Activated CD8-positive, alpha-beta memory T cell treated with anti-CD3 and anti-CD28 coated beads, Interleukin-2, amount 50 U/mL, for 1 hour (primary cell): ENCODE measurements at regions not wholly inside any gene's neighbourhood (a gene's known extent, or its start where the extent isn't known, plus 50 kb on each side); places are given as distances from the start of the nearest gene placed in this dataset.
"Not testable (repeated sequence)": the region's sequence is repeated elsewhere in the genome, so short reads cannot be mapped to it uniquely, and the experiment has no call there.

Experiments
- DNase-seq: peaks from one replicate; pipeline ENCODE4 v3.0.0-alpha.2; 2020; ENCODE audit errors: extremely low read depth

- no peak for DNase-seq
Observed at GRCh38 chr5:100023536-100023935, 511.6 kb upstream of the FAM174A start.

- DNase-seq = no peak
Observed at GRCh38 chr5:100017520-100018262, 517.5 kb upstream of the FAM174A start.

GRCh38 chr5:100013305-100013704 lies 521.9 kb upstream of the FAM174A start:
- DNase-seq = not testable (repeated sequence)

DNA sequence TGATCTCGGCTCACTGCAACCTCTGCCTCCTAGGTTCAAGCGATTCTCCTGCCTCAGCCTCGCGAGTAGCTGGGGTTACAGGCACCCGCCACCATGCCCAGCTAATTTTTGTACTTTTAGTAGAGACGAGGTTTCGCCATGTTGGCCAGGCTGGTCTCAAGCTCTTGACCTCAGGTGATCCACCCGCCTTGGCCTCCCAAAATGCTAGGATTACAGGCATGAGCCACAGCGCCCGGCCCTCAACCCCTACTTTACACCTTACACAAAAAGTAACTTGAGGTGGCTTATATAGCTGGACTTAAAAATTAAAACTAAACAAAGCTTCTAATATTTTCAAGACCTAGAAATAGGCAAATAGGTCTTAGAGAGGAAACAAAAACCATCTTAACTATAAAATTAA lies 524.0 kb upstream of the FAM174A start:
- DNase-seq = not testable (repeated sequence)

GRCh38 chr5:100004969-100005368 lies 530.2 kb upstream of the FAM174A start:
- no peak for DNase-seq

DNA sequence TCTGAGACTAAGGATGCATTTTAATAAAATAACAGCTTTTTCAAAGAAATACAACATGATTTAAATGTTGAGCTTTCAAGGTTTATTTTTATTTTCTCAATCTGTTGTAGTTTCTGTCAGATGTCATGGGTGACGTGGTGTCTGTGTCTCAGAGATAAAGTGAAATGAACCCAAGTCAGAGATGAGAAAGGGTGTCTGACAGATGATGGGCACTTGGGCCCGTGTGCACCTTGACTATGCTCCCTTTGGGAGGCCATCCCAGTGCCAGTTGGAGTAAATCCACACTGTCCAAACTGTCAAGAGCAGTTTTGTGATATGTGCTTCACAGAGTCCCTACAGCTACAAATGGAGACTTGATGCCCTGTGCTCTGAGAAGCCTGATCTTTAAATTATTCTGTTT lies 536.9 kb upstream of the FAM174A start:
- no peak for DNase-seq

DNA sequence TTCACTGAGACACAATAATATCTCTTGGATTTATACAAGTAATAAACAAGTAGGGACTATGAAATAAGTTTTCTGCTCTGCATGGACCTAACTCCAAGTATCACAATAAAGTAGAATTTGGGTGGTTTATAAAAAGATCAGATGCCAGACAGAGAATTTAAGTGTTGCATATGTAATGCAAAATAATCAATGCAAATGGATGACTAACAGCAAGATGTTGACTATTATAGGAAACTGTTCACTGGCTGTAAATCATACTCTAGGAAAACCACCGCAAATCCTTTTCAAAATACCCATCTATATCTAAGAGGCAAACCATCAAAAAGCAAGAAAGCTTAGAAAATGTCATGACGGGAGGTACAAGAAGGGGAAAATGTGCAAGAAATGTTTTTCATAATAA lies 539.8 kb upstream of the FAM174A start:
- DNase-seq = no peak

- no peak for DNase-seq
Observed at GRCh38 chr5:99973779-99974178, 561.4 kb upstream of the FAM174A start.

DNA sequence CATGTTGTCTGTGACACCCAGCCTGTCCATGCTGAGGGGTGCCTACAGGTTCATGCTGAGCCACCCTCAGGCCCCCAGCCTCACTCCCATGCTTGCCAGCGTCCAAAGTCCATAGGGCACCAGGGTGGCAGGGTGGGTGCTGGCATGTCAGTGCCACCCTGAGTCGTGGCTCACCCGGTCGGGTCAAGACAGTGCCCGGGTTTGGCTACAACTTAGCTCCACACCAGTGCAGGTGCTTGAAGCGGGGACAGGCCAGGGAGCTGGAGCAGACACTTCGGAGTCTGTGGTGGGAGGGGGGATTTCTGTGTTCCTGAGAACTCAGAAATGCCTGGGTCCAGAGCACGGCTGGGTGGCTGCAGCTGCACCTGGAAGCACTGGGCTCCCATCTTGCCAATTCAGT lies 579.2 kb upstream of the FAM174A start:
- DNase-seq = no peak

- DNase-seq = no peak
Observed at GRCh38 chr5:99955006-99955405, 580.2 kb upstream of the FAM174A start.

- DNase-seq = no peak
Observed at GRCh38 chr5:99949969-99950524, 585.1 kb upstream of the FAM174A start.

- no peak for DNase-seq
Observed at GRCh38 chr5:99949361-99949760, 585.8 kb upstream of the FAM174A start.

DNA sequence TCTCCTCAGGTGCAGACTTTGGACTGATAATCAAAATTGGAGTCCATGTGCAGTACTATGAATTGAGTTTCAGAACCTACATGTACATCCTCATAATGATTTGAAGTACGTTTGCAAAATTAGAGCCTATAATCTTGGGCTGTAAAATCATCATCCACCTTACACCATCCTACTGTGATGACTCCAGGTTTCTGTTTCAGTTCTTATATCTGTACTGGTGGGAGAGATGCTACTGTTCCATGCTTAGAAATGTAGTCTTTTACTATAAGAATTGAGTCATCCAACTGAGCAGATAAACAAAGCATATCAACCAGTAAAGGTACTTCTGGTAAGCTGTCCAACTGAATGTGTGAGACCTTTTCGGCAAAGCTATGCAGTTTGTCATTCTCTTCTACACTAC lies 586.3 kb upstream of the FAM174A start:
- no peak for DNase-seq

DNA sequence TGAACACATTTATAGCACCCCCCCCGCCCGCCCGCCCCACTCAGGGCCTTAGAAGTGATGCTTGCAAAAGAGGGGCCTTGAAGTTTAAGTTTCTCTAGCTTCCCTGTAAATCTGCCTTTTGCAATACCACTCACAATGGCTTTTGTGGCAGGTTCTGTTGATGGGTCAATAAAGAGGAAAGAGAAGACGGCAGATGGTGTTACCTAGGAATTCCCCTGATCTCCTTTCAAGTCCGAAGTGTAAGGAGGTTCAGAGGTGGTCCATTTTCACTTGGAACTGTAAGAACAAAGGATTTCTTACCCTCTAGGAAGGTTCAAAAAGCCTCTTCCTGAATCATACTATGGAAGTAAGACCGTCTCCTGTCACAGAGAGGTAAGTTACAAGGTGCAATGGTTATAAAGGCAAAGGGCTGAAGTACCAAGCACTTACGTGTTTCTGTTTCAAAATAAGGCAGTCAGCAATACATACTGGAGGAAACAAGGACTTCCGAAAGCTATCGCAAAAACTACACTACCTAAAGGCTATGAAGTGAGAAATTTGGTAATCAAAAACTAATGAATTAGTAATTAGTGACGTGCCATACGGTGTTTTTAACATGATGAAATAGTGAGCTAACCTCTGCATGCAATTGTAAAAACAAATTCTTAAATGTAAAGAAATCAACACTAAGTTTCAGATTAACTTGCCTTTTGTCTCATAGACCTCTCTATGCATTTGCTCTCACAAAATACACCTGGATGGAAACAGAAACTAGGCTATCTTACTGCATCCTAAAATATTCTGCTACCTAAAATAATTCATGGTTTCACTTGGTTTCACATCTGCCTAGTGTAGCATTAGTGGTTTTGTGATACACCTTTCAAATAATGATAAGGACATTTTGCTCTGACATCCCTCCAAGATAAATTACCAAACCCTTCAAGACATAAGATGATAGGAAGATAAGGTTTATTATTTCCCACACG lies 589.4 kb upstream of the FAM174A start:
- DNase-seq = no peak

DNA sequence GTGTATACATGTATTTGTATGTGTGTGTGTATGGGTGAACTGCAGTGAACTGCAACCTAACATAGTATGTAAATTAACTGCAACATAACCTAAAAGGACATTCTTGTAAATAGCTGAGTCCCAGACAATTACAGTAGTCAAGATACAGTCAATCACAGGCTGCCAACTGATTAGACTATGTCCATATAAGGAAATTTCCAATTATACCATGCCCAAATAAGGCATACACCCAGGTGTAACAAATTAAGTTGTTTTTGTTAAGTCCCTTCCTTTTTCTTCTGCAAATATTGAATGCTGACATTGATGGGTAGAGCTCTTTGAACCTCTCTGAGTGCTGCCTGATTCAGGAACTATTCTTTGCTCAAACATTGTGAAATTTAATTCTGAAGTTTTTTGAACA lies 594.6 kb upstream of the FAM174A start:
- DNase-seq = no peak

GRCh38 chr5:99936911-99937310 lies 598.3 kb upstream of the FAM174A start:
- no peak for DNase-seq

- no peak for DNase-seq
Observed at GRCh38 chr5:99929806-99930135, 605.4 kb upstream of the FAM174A start.

- no peak for DNase-seq
Observed at GRCh38 chr5:99929067-99929805, 605.9 kb upstream of the FAM174A start.

- DNase-seq = no peak
Observed at GRCh38 chr5:99928490-99928889, 606.7 kb upstream of the FAM174A start.

DNA sequence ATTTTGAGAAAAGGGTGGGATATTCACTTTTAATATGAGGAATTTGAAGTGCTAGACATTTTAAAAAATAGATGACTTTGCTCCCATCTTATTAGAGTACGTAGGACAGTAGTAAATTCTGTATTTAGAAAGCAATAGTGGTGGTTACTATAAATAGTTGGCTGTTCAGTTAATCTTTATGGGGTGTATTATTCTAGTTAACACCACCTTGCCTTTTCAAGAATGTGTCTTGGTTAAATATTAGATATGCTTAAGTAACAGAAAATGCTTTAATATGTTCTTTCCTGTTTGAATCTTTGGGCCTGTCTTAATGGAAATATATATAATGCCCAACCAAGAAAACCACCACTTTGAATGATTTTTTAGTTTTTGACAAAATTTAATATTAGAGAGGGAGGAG lies 608.7 kb upstream of the FAM174A start:
- no peak for DNase-seq

- no peak for DNase-seq
Observed at GRCh38 chr5:99922386-99922785, 612.8 kb upstream of the FAM174A start.

- no peak for DNase-seq
Observed at GRCh38 chr5:99911971-99912370, 623.2 kb upstream of the FAM174A start.
